GM23338 (cell line): ENCODE measurements at regions not wholly inside any gene's neighbourhood (a gene's known extent, or its start where the extent isn't known, plus 50 kb on each side); places are given as distances from the start of the nearest gene placed in this dataset.

Experiments used
- ATAC-seq: fragments of 200-7000 bp; cut with Tn5 transposase; 3 replicates; pipeline ENCODE4 v1.9.1; 2020
- DNase-seq: peaks from one replicate; pipeline ENCODE4 v3.0.0-alpha.2; 2015; ENCODE audit warnings: low spot score
- H2AFZ ChIP-seq: fragments of 200-600 bp; sonication (generic); 2 replicates; pipeline ENCODE4 v1.8.0; 2016; ENCODE audit warnings: antibody characterized with exemption, mild to moderate bottlenecking, moderate library complexity
- H3F3A ChIP-seq: fragments of 200-600 bp; sonication (generic); replicated peaks from 2 replicates; pipeline ENCODE4 v1.8.0; 2017; ENCODE audit warnings: antibody characterized with exemption, mixed run types, low read depth
- H3K27ac ChIP-seq: fragments of 200-600 bp; sonication (generic); 2 replicates; pipeline ENCODE4 v1.6.1; 2016; ENCODE audit warnings: low read depth
- H3K27me3 ChIP-seq: fragments of 200-600 bp; sonication (generic); 2 replicates; pipeline ENCODE4 v1.8.0; 2016; ENCODE audit warnings: mild to moderate bottlenecking, mixed run types, moderate library complexity; ENCODE audit not compliant: insufficient read depth
- H3K36me3 ChIP-seq: fragments of 200-600 bp; sonication (generic); 2 replicates; pipeline ENCODE4 v1.8.0; 2016; ENCODE audit warnings: mild to moderate bottlenecking; ENCODE audit not compliant: insufficient read depth
- H3K4me1 ChIP-seq: fragments of 200-600 bp; sonication (generic); 2 replicates; pipeline ENCODE4 v1.8.0; 2016; ENCODE audit warnings: mild to moderate bottlenecking, moderate library complexity; ENCODE audit not compliant: insufficient read depth
- H3K4me2 ChIP-seq: fragments of 200-600 bp; sonication (generic); 2 replicates; pipeline ENCODE4 v1.7.1; 2017; ENCODE audit warnings: mixed run types
- H3K4me3 ChIP-seq: fragments of 200-600 bp; sonication (generic); 2 replicates; pipeline ENCODE4 v1.6.1; 2016; ENCODE audit warnings: mixed run types
- H3K79me2 ChIP-seq: fragments of 200-600 bp; sonication (generic); replicated peaks from 2 replicates; pipeline ENCODE4 v1.8.0; 2017; ENCODE audit warnings: mild to moderate bottlenecking; ENCODE audit not compliant: insufficient read depth
- H3K9me2 ChIP-seq: fragments of 200-600 bp; sonication (generic); 2 replicates; pipeline ENCODE4 v1.8.0; 2017; ENCODE audit not compliant: insufficient read depth
- H4K20me1 ChIP-seq: fragments of 200-600 bp; sonication (generic); replicated peaks from 2 replicates; pipeline ENCODE4 v1.8.0; 2017; ENCODE audit warnings: mild to moderate bottlenecking; ENCODE audit not compliant: insufficient read depth
- H3K27ac Mint-ChIP-seq: 2 replicates; pipeline ENCODE4 v1.8.0; 2020; ENCODE audit warnings: inconsistent platforms, mild to moderate bottlenecking, moderate library complexity, mixed read lengths
- H3K27me3 Mint-ChIP-seq: 3 replicates; pipeline ENCODE4 v1.8.0; 2022; ENCODE audit warnings: low read depth, mild to moderate bottlenecking, moderate library complexity, mixed read lengths, inconsistent platforms; ENCODE audit not compliant: insufficient read depth, poor library complexity
- H3K36me3 Mint-ChIP-seq: 3 replicates; pipeline ENCODE4 v1.8.0; 2021; ENCODE audit warnings: low read depth, mild to moderate bottlenecking, inconsistent platforms, moderate library complexity, mixed read lengths
- H3K4me1 Mint-ChIP-seq: 3 replicates; pipeline ENCODE4 v1.8.0; 2020; ENCODE audit warnings: mild to moderate bottlenecking, inconsistent platforms, mixed read lengths
- H3K4me3 Mint-ChIP-seq: 3 replicates; pipeline ENCODE4 v1.8.0; 2021; ENCODE audit warnings: moderate library complexity, mild to moderate bottlenecking, inconsistent platforms, mixed read lengths
- H3K9me3 Mint-ChIP-seq: 3 replicates; pipeline ENCODE4 v1.8.0; 2020; ENCODE audit warnings: moderate library complexity, mild to moderate bottlenecking, inconsistent platforms, mixed read lengths
- CREB1 ChIP-seq: fragments of 250-450 bp; sonication (Bioruptor Pico); IDR thresholded peaks from 2 replicates; pipeline ENCODE4 v1.5.0; 2020; ENCODE audit warnings: low read depth, mild to moderate bottlenecking, moderate library complexity
- CTCF ChIP-seq, 2 experiments: fragments of 200-600 bp in 1 of 2; sonication (generic) in 1 of 2; conservative IDR thresholded peaks; 2 replicates each; pipeline versions ENCODE4 v1.5.1 to v1.6.1; 2016 to 2017; ENCODE audit warnings: antibody characterized with exemption in 2 of 2, low read depth in 2 of 2, mild to moderate bottlenecking in 2 of 2, moderate library complexity in 1 of 2
- ETS1 ChIP-seq: IDR thresholded peaks from 2 replicates; pipeline ENCODE4 v1.6.1; 2016; ENCODE audit warnings: antibody characterized with exemption
- EZH2 ChIP-seq: fragments of 200-600 bp; sonication (generic); IDR thresholded peaks from one replicate; pipeline ENCODE4 v1.8.0; 2017; ENCODE audit warnings: antibody characterized with exemption, mild to moderate bottlenecking, low read depth; ENCODE audit not compliant: unreplicated experiment
- EZH2phosphoT487 ChIP-seq: fragments of 200-600 bp; sonication (generic); IDR thresholded peaks from one replicate; pipeline ENCODE4 v1.8.1; 2018; ENCODE audit warnings: antibody characterized with exemption; ENCODE audit not compliant: unreplicated experiment
- JUNB ChIP-seq: IDR thresholded peaks from one replicate; pipeline ENCODE4 v1.6.1; 2016; ENCODE audit warnings: antibody characterized with exemption; ENCODE audit not compliant: unreplicated experiment
- NANOG ChIP-seq: IDR thresholded peaks from 2 replicates; pipeline ENCODE4 v1.6.1; 2016; ENCODE audit warnings: antibody characterized with exemption, borderline replicate concordance
- POLR2AphosphoS5 ChIP-seq: IDR thresholded peaks from 2 replicates; pipeline ENCODE4 v1.6.1; 2016; ENCODE audit warnings: antibody characterized with exemption, low read depth
- REST ChIP-seq: IDR thresholded peaks from one replicate; pipeline ENCODE4 v1.6.1; 2018; ENCODE audit warnings: antibody characterized with exemption; ENCODE audit not compliant: unreplicated experiment
- STAT1 ChIP-seq: IDR thresholded peaks from one replicate; pipeline ENCODE4 v1.6.1; 2016; ENCODE audit warnings: antibody characterized with exemption; ENCODE audit not compliant: unreplicated experiment
- ZNF114 ChIP-seq: fragments of 250-450 bp; sonication (Bioruptor Pico); IDR thresholded peaks from 2 replicates; pipeline ENCODE4 v1.5.0; 2020; ENCODE audit warnings: mild to moderate bottlenecking, moderate library complexity
- ZNF331 ChIP-seq: fragments of 250-450 bp; sonication (Bioruptor Pico); IDR thresholded peaks from 2 replicates; pipeline ENCODE4 v1.5.0; 2020; ENCODE audit warnings: low read depth, mild to moderate bottlenecking, moderate library complexity
- ZNF462 ChIP-seq: fragments of 250-450 bp; sonication (Bioruptor Pico); IDR thresholded peaks from 2 replicates; pipeline ENCODE4 v1.5.0; 2020; ENCODE audit warnings: mild to moderate bottlenecking, moderate library complexity

GRCh38 chr2:7830616-7831015 is 851.2 kb upstream of the ID2 start:
- H3K27me3 ChIP-seq, result no peaks in the 10 kb centered on the region
- no peaks in the 10 kb centered on the region for H3K36me3 Mint-ChIP-seq
- no peaks in the 10 kb centered on the region for H3K27me3 Mint-ChIP-seq

More at GRCh38 chr2:7830616-7831015, 851.2 kb upstream of the ID2 start:
- no peaks in the 10 kb centered on the region for H3K4me1 ChIP-seq
- H3K9me2 ChIP-seq, result peaks cover 12% of the 10 kb centered on the region; the same call in 1 of the 2 replicates
- no peak overlapping the region for H3K4me3 Mint-ChIP-seq
- H3K4me2 ChIP-seq, result no peak overlapping the region
- no peaks in the 10 kb centered on the region for H3K36me3 ChIP-seq
- no peaks in the 10 kb centered on the region for H3F3A ChIP-seq
- DNase-seq, result no peak
- TF ChIP-seq JUNB (no peak), ZNF114 (CRISPR knock-in tag) (no peak), CREB1 (CRISPR knock-in tag) (no peak), ZNF462 (CRISPR knock-in tag) (no peak), ETS1 (no peak), EZH2phosphoT487 (no peak), CTCF (conservative IDR thresholded peaks at IDR 0.05; ENCODE audit: low read depth in 2 of 2) (no peak), NANOG (no peak), STAT1 (no peak), POLR2AphosphoS5 (no peak), EZH2 (no peak), ZNF331 (no peak), REST (no peak)
- H3K27ac Mint-ChIP-seq, result no peak overlapping the region
- no peak overlapping the region for H3K4me3 ChIP-seq
- H4K20me1 ChIP-seq, result no peaks in the 10 kb centered on the region
- ATAC-seq, result no peak
- H3K4me1 Mint-ChIP-seq, result peaks cover 4% of the 10 kb centered on the region; the same call in 2 of the 3 replicates
- no peak overlapping the region for H3K27ac ChIP-seq
- H3K79me2 ChIP-seq, result no peaks in the 10 kb centered on the region
- H3K9me3 Mint-ChIP-seq, result no peaks in the 10 kb centered on the region
- H2AFZ ChIP-seq, result peak overlapping the region; percentile 33; the same call in 1 of the 2 replicates
